Mesendoderm (in vitro differentiated cells): ENCODE measurements at regions not wholly inside any gene's neighbourhood (a gene's known extent, or its start where the extent isn't known, plus 50 kb on each side); places are given as distances from the start of the nearest gene placed in this dataset.

ENCODE experiments used
- DNase-seq: peaks from one replicate; pipeline ENCODE4 v3.0.0; 2013
- H2AK5ac ChIP-seq: 2 replicates; pipeline ENCODE4 v1.6.1; 2013; ENCODE audit warnings: low read length, inconsistent platforms
- H2BK120ac ChIP-seq: 2 replicates; pipeline ENCODE4 v1.6.1; 2013; ENCODE audit warnings: low read depth, mild to moderate bottlenecking, low read length, moderate library complexity, mixed read lengths
- H2BK15ac ChIP-seq: replicated peaks from 2 replicates; pipeline ENCODE4 v1.6.1; 2013; ENCODE audit warnings: low read depth, mild to moderate bottlenecking, moderate library complexity
- H2BK5ac ChIP-seq: 2 replicates; pipeline ENCODE4 v1.6.1; 2013; ENCODE audit warnings: low read length, inconsistent platforms
- H3K18ac ChIP-seq: 2 replicates; pipeline ENCODE4 v1.6.1; 2013; ENCODE audit warnings: mild to moderate bottlenecking, low read length, mixed read lengths
- H3K23ac ChIP-seq: one replicate; pipeline ENCODE4 v1.6.1; 2013; ENCODE audit warnings: low read length
- H3K27ac ChIP-seq: 2 replicates; pipeline ENCODE4 v1.5.1; 2013; ENCODE audit warnings: low read depth, mild to moderate bottlenecking, inconsistent platforms, low read length, moderate library complexity
- H3K27me3 ChIP-seq: 2 replicates; pipeline ENCODE4 v1.6.1; 2013; ENCODE audit warnings: low read length, control low read depth, mild to moderate bottlenecking, inconsistent platforms; ENCODE audit not compliant: insufficient read depth, poor library complexity
- H3K36me3 ChIP-seq: 2 replicates; pipeline ENCODE4 v1.6.1; 2013; ENCODE audit warnings: low read length, inconsistent platforms; ENCODE audit not compliant: control insufficient read depth, insufficient read depth
- H3K4ac ChIP-seq: one replicate; pipeline ENCODE4 v1.6.1; 2013; ENCODE audit warnings: low read depth, mild to moderate bottlenecking, low read length, moderate library complexity
- H3K4me1 ChIP-seq: 2 replicates; pipeline ENCODE4 v1.6.1; 2013; ENCODE audit warnings: low read depth, low read length, inconsistent platforms; ENCODE audit not compliant: control insufficient read depth
- H3K4me2 ChIP-seq: 2 replicates; pipeline ENCODE4 v1.6.1; 2013; ENCODE audit warnings: low read length
- H3K4me3 ChIP-seq: 2 replicates; pipeline ENCODE4 v1.5.1; 2013; ENCODE audit warnings: mild to moderate bottlenecking, low read length
- H3K56ac ChIP-seq: one replicate; pipeline ENCODE4 v1.6.1; 2013; ENCODE audit warnings: low read length
- H3K79me1 ChIP-seq: 2 replicates; pipeline ENCODE4 v1.6.1; 2013; ENCODE audit warnings: low read length, inconsistent platforms
- H3K79me2 ChIP-seq: 2 replicates; pipeline ENCODE4 v1.6.1; 2013; ENCODE audit warnings: mild to moderate bottlenecking, low read length; ENCODE audit not compliant: control insufficient read depth, insufficient read depth
- H3K9ac ChIP-seq: 2 replicates; pipeline ENCODE4 v1.6.1; 2013; ENCODE audit warnings: low read length, inconsistent platforms
- H4K5ac ChIP-seq: one replicate; pipeline ENCODE4 v1.6.1; 2013; ENCODE audit warnings: low read length
- H4K8ac ChIP-seq: one replicate; pipeline ENCODE4 v1.6.1; 2013; ENCODE audit warnings: low read depth, mild to moderate bottlenecking, control low read depth, low read length, moderate library complexity
- WGBS: extraction: QIAGEN DNeasy Blood & Tissue Kit; methylation state at CpG from one replicate; pipeline ENCODE4 v1.1.7; 2013; ENCODE audit warnings: low lambda C conversion rate, missing lambda C conversion rate; ENCODE audit not compliant: insufficient coverage; ENCODE audit errors: extremely low coverage; 5-methylcytosine and 5-hydroxymethylcytosine counted together

DNA sequence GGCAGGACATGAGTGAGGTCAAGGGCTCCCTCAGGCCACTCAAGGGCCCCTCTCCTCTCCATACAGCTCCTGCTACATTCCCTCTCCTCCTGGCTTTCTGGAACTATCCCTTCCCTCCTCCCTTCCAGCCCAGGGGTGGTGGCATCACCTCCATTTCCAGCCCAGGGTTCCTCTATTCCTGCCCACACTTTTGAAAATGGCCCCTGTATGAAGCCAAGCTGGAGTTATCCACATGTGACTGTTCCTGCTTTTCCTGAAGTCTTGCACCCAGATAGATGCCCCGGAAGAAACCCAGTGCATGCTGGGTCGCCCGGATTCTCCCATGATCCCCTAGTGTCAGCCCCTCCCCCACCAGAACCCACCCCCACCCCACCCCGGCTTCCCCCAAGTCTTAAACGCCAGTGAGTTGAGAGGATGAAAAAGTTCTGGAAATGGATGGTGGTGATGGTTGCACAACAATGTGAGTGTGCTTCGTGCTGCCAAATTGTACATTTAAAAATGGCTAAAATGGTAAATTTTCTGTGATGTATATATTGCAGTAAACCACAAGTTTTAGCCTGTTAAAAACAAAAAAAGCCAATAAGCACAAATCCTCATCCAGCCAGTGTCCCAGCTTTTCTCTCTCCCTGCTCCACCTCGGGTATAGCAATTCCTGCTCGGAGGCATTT lies 136.9 kb downstream of the SCARB1 start:
- no peaks in the 10 kb centered on the region for H3K4me1 ChIP-seq
- no peak overlapping the region for H3K4me3 ChIP-seq
- H3K79me1 ChIP-seq, result no peaks in the 10 kb centered on the region
- H3K23ac ChIP-seq, result no peak overlapping the region
- no peak overlapping the region for H2BK5ac ChIP-seq
- no peaks in the 10 kb centered on the region for H3K27me3 ChIP-seq
- WGBS, result no CpG with 5 or more reads among the region's 8 CpGs
- H3K56ac ChIP-seq, result peak overlapping the region; percentile 7
- H3K9ac ChIP-seq, result no peak overlapping the region
- no peak overlapping the region for H4K5ac ChIP-seq
- no peak overlapping the region for H3K4ac ChIP-seq
- H4K8ac ChIP-seq, result no peak overlapping the region
- no peaks in the 10 kb centered on the region for H3K79me2 ChIP-seq
- H2BK120ac ChIP-seq, result no peak overlapping the region
- no peak overlapping the region for H2BK15ac ChIP-seq
- H3K4me2 ChIP-seq, result no peak overlapping the region
- no peak overlapping the region for H3K18ac ChIP-seq
- H3K27ac ChIP-seq, result no peak overlapping the region
- no peak overlapping the region for H2AK5ac ChIP-seq
- no peak for DNase-seq
- H3K36me3 ChIP-seq, result no peaks in the 10 kb centered on the region

DNA sequence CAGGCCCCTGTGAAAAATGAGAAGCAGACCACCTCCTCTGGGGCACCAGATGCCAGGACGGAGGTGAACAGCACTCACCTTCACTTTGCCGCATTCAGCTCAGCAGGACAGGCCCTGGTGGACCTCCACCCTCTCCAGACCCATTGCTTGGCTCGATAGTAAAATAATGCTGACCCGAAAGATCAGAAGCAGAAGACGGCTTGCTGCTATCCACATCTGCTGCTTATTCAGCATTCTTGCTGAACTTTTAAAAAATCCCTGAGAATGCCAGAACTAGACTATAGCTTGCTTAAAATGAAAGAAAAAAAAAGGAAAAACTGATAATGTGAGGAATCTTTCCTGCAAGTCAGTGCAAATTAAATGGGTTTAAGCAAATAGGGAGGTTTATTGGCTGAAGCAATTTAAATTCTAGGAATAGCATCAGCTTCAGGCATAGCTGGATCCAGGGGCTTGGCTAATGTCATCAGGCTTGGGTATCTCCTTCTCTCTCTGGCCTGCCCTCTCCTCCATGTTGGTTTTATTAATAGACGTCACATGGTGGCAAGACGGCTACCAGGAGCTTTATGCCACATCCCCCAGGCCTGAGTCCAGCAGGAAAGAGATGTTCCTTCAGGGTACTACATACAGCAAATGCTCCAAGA lies 137.9 kb downstream of the SCARB1 start:
- no peak for DNase-seq
- H3K36me3 ChIP-seq, result no peaks in the 10 kb centered on the region
- H3K4me3 ChIP-seq, result no peak overlapping the region
- H2AK5ac ChIP-seq, result no peak overlapping the region
- H3K18ac ChIP-seq, result no peak overlapping the region
- no peak overlapping the region for H2BK5ac ChIP-seq
- no CpG with 5 or more reads among the region's 7 CpGs for WGBS
- no peak overlapping the region for H3K56ac ChIP-seq
- H3K27ac ChIP-seq, result no peak overlapping the region
- H3K4me1 ChIP-seq, result no peaks in the 10 kb centered on the region
- H3K4me2 ChIP-seq, result no peak overlapping the region
- no peak overlapping the region for H3K4ac ChIP-seq
- H2BK15ac ChIP-seq, result no peak overlapping the region
- no peak overlapping the region for H3K23ac ChIP-seq
- H3K9ac ChIP-seq, result no peak overlapping the region
- H3K79me1 ChIP-seq, result no peaks in the 10 kb centered on the region
- no peaks in the 10 kb centered on the region for H3K27me3 ChIP-seq
- no peaks in the 10 kb centered on the region for H3K79me2 ChIP-seq
- no peak overlapping the region for H4K5ac ChIP-seq
- no peak overlapping the region for H4K8ac ChIP-seq
- H2BK120ac ChIP-seq, result no peak overlapping the region

DNA sequence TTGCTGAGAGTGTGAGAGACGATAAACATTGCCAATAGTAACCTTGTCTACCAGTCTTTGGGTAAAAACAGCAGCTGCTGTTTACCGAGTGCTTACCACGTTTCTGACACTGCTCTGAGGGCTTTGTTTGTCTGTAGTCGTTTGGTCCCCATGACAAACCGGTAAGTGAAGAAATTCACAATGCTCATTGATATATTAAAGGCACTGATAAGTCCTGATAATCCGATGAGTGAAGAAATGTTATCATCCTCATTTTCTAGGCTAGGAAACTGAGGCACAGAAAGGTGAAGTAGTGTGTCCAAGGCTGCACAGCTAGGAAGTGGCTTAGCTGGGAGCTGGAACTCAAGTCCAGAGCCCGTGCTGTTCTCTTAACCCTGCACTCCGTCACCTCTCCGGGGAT lies 138.6 kb downstream of the SCARB1 start:
- Histone ChIP-seq H2BK120ac (no peak overlapping the region), H2BK15ac (no peak overlapping the region), H3K9ac (no peak overlapping the region), H3K4me1 (no peaks in the 10 kb centered on the region), H3K27ac (no peak overlapping the region), H3K4me2 (no peak overlapping the region), H4K5ac (no peak overlapping the region), H3K36me3 (no peaks in the 10 kb centered on the region), H4K8ac (no peak overlapping the region), H3K4me3 (no peak overlapping the region), H3K23ac (no peak overlapping the region), H3K27me3 (no peaks in the 10 kb centered on the region), H2AK5ac (no peak overlapping the region), H3K79me1 (no peaks in the 10 kb centered on the region), H2BK5ac (no peak overlapping the region), H3K56ac (no peak overlapping the region), H3K4ac (no peak overlapping the region), H3K18ac (no peak overlapping the region), H3K79me2 (no peaks in the 10 kb centered on the region)
- no CpG with 5 or more reads among the region's 9 CpGs for WGBS
- DNase-seq, result no peak

DNA sequence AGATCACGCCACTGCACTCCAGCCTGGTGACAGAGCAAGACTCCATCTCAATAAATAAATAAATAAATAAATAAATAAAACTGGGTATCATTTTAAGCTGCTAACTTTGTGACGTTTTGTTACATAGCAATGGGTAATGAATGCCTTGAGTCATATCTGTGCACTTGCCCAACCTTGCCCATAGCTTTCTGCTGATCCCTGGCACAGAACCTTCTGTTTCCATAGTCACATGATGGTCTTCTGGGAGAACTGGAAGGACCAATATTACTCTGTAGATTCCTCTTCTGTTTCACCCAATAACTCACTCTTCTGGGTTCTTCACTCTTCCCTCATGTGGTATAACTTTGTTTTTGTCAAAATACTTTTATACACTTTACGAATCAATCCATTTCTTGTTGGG lies 140.8 kb downstream of the SCARB1 start:
- Histone ChIP-seq H4K8ac (no peak overlapping the region), H3K18ac (no peak overlapping the region), H3K23ac (no peak overlapping the region), H3K56ac (no peak overlapping the region), H4K5ac (no peak overlapping the region), H2BK120ac (no peak overlapping the region), H3K9ac (no peak overlapping the region), H3K4me3 (no peak overlapping the region), H3K27ac (no peak overlapping the region), H3K79me1 (no peaks in the 10 kb centered on the region), H3K4me2 (no peak overlapping the region), H3K27me3 (no peaks in the 10 kb centered on the region), H2BK15ac (no peak overlapping the region), H3K4me1 (no peaks in the 10 kb centered on the region), H3K79me2 (no peaks in the 10 kb centered on the region), H2BK5ac (no peak overlapping the region), H3K4ac (no peak overlapping the region), H3K36me3 (no peaks in the 10 kb centered on the region), H2AK5ac (no peak overlapping the region)
- WGBS, result no CpG with 5 or more reads among the region's 3 CpGs
- DNase-seq, result no peak

DNA sequence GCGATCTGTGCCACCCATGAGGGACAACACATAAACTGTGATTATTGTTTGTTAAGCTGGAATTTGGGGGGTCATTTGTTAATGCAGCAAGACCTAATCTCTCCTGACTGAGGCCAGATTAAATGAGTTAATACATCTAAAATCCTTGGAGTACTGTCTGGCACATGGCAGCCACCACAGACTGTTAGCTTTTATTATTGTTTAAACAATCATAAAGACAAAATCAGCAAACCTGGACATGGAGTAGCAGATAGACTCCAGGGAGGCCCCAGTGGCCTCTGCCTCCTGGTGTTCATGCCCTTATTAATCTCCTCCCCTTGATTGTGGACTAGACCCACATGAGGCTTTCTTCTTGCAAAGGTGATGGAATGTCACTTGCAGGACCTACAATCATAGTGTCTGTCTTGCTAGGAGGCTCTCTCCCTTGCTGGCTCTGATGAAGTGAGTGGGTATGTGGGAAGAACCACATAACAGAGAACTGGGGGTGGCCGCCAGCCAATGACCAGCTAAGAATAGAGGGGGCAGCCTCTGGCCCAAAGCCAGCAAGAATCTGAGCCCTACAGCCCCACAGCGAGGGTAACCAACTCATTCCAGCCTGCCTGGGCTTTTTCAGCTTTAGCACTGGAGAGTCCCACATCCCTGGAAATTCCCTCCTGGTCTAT lies 142.0 kb downstream of the SCARB1 start:
- H4K5ac ChIP-seq, result no peak overlapping the region
- H3K27ac ChIP-seq, result no peak overlapping the region
- no peak overlapping the region for H2AK5ac ChIP-seq

More for the DNA sequence above, 142.0 kb downstream of the SCARB1 start:
- no peak overlapping the region for H3K56ac ChIP-seq
- no peaks in the 10 kb centered on the region for H3K79me2 ChIP-seq
- no peaks in the 10 kb centered on the region for H3K4me1 ChIP-seq
- H3K27me3 ChIP-seq, result no peaks in the 10 kb centered on the region
- WGBS, result no CpG with 5 or more reads among the region's 3 CpGs
- H3K18ac ChIP-seq, result no peak overlapping the region
- H4K8ac ChIP-seq, result no peak overlapping the region
- no peak overlapping the region for H2BK5ac ChIP-seq
- H2BK120ac ChIP-seq, result no peak overlapping the region
- no peak for DNase-seq
- H3K36me3 ChIP-seq, result no peaks in the 10 kb centered on the region
- H3K4me3 ChIP-seq, result no peak overlapping the region
- no peak overlapping the region for H3K23ac ChIP-seq
- H3K79me1 ChIP-seq, result no peaks in the 10 kb centered on the region
- no peak overlapping the region for H3K4me2 ChIP-seq
- H3K4ac ChIP-seq, result no peak overlapping the region
- H2BK15ac ChIP-seq, result no peak overlapping the region
- no peak overlapping the region for H3K9ac ChIP-seq
